NCI-H146 treated with DMSO at 0.1 percent for 48 hours (cell line): ENCODE measurements at regions not wholly inside any gene's neighbourhood (a gene's known extent, or its start where the extent isn't known, plus 50 kb on each side); places are given as distances from the start of the nearest gene placed in this dataset.
"Not testable (repeated sequence)": the region's sequence is repeated elsewhere in the genome, so short reads cannot be mapped to it uniquely, and the experiment has no call there.

Source experiments
- DNase-seq: peaks from one replicate; lab custom pipeline; 2025; ENCODE audit not compliant: unreplicated experiment; lab: John Stamatoyannopoulos, UW

DNA sequence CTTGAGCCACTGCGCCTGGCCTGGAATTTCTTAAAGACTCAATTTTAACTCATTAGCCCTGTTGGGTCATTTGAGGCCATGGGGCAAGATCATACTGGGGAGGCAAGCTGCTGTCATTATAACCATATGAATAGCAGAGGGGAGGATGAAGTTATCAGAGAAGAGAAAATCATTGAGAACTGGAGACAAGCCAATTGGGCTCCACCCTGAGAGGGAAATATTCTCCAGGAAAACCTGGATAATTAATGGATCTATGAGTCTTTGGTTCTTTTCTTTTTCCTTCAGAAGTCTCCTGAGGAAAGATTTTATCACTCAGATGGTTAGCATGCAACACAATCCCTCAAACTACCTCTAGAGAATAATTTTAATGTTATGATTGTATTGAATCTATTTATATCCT is 569.6 kb upstream of the TUSC1 start:
- no peak for DNase-seq

DNA sequence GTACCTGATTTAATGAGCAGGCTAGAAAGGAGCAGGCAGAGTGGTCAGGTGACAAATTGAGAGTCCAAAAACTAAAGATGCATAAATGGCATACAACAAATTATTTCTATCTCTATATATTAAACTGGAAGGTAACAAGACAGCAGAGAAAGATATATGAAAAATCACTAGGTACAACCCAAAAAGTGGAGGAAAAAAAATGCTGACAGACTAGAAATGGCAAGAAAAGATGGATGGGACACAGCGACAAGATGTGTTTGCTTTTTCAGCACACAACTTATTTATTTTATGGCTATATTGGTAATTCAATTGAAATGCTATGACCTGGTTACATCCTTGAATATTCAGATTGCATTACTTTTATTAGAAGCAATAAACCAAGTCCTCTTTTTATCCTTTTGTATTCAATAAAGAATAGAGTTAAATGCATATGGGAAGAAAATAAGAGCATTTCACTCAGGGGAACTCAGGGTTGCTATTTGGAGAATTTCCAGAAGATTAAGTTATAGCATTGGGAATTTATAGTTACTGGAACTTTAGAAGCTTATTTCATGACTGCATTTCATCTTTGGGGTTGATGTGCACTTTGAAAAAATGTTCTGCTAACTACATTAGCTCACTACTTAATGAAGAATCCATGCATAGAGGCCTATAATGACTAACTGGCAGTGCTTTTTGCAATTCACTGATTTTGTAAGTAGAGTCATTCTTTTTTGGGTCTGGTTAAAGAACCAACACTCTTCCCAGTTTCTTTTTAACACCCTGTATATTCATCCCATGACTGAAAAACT is 566.6 kb upstream of the TUSC1 start:
- no peak for DNase-seq

DNA sequence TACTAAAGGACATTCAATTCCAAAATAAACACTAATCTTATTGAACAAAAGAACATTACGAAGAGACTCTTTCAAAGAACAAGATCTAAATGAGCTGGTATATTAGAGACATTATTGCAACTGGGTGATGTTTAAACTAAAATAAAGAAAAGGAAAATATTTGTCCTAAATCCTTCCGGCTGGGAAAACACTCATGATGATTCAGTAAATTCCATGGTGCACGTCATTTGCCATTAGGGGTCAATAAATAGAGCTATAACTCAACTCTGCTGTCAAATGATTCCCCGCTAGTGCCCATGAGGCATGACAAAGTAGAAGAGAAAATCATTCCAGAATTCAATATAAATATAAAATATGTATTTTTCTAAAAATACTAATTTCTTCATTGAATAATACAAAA is 565.5 kb upstream of the TUSC1 start:
- no peak for DNase-seq

DNA sequence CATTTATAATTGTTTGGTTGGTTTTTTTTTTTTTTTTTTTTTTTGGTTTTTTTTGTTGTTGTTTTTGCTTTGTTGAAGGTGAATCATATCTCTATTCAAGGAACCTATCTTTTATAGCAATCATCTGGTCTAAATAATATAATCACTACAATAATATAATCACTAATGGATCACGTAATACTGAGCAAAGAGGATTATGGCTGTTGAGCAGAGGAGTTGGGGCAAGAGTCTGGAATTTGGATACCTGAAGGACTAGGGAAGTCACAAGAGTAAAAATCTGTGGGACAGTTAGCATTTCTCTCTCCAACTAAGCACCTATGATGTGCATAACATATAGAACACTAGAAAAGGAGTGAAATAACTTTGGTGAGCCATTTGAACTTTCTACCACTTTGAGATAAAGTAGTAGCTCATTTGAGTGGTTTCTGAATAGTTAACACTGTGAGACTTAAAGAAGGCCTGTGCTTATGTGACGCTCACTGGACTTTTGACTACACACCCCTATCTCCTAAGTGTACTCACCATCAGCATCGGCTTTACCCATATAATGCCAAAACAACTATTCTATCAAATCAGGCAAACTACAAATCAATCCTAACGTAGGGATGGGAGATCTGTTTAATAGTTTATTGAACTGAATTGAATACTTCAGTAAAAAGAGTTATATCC is 564.9 kb upstream of the TUSC1 start:
- DNase-seq = no peak

DNA sequence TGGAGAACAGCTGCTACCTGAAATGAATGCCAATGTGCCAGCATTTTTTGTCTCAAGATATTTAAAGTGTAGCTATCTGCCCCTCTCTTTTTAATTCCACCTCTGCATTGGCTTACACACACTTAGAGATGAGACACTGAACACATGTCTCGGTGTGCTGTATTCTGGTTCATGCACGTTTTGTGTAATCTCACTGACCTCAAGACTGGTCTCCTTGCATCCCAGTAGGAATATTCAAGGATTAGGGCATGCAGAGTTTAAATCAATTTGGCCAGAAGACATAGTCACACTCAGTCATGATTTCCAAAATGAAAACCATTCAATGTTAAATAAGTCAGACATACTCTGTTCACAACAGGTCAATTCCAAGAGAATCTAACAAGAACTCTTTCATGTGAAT is 561.8 kb upstream of the TUSC1 start:
- no peak for DNase-seq

DNA sequence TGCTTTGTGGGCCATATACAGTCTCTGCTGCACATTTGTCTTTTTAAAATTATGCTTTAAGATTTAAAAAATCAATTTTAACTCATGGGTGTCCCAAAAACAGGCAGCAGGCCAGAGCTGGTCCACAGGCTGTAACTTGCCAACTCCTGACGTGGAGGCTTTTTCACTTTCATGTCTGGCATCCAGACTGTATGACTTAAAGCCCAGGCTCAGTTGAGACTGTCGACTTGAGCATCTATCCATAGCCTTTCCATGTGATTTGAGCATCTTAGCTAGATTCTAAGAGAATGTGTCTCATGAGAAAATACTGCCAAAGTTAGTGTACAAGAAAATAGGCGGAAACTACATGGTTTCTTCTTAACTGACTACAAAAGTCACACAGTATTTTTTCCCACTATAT is 559.0 kb upstream of the TUSC1 start:
- no peak for DNase-seq

DNA sequence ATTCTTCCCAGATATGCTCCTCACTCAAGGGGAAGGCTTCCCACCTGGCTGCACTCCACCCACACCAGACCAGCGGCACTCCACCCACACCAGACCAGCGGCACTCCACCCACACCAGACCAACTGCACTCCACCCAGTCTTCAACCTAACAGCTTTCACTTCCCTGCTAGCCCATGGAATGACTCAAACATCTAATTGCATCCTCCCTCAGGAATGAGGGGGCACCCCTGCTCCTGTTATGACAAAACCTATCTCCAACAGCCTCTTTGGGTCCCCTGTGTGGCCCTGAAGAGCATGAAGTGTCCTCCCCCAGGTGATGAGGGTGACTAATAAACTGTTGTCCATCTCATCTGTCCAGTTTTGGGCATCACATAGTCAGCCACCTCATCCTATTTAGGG is 556.6 kb upstream of the TUSC1 start:
- DNase-seq = no peak

DNA sequence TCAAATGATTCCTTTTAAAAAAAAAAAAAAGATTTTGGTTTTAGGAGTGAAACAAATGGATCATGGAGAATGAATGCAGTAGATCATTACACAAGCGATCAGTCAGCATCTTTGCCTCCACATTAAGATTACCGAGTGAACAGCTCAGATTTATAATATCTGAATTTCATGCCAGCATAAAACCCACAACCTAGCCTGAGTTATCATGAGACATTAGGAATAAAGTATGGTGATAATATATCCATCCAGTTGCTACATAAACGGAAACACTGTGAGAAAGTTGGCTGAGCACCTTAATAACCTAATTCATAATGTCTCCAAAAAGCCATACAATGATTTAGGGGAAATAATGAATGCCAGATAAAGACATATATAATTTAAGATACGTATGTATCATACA is 553.1 kb upstream of the TUSC1 start:
- no peak for DNase-seq

DNA sequence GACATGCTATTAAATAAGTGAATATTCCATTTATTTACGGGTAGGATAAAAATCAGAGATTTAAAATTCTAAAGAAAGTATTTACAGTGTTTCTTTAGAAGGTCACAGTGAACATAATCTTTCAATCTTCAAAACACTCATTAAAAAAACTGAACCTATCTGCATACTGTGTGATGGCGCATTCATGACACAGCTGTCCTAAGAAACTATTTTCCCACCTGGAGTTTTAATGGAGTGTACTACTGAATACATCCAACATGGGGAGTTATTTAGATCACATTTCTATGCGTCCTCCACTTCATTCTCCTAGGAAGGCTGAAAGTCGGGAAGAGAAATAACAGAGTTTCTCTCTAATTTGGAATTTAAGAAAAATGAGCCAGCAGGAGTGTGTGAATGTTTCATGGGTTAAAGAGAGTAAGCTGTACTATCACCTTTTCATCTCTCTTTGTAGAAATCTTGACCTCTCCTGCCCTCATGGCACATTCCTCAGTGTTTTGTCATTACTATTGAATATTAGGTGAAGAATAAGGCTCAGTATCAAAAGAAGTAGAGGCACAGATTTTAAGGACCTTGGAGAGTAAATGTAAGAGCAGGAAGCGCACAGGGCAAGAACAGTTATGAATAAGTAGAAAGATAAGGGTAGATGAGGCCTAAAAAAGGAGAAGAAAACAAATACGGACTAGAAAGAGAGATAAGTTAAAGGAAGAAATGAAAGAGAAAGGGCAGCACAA is 551.2 kb upstream of the TUSC1 start:
- no peak for DNase-seq

DNA sequence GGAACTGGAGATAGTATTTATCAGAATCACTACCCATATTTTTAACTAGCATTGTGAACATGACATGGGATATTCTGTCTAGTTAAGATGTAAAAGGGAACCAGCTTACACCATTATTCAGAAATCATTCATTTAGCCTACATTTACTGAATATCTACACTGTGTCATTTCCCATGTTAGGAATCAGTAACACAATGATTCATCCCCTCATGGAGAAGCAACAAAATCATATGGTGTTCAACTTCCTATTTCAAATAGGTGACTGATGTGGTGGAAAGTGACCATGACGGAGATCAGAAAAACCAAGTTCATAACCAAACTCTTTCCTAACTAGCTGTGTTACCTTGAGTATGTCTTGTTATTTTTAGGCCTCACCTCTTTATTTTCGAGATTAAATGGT is 550.0 kb upstream of the TUSC1 start:
- DNase-seq = no peak

DNA sequence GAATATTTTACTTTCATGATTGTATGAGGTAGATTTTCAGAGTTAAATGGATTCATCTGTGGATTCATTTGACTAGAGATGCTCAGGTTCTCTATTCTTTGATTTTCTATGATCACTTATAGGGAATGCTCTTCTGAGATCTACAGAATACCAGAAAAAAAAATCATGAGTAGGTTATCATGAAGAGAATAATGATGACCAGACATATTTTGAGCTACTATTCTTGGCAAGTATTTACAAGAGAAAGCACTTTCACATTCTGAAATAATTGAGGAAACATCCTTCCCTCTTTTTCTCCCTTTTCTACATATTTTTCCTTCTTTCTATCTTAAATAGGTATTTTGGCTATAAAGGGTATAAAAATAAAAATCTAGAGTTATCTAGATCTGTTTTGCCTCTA is 543.0 kb upstream of the TUSC1 start:
- DNase-seq = no peak

DNA sequence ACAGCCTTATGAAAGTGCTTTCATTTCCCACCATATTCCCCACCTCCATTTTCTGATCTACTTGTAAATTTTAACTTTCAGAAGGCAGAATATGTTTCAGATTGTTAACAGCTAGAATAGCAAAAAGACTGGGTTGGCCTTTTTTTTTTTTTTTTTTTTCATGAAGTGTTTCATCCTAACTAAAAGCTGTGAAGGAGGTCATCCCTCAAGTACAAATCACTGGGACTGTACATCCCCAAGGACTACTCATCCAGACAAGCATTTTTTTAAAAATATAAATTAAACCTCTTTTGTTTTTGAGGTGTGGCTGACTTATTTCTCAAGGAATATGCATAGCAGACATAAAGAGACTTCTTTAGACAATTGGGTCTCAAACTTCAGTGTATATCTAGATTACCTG is 542.1 kb upstream of the TUSC1 start:
- DNase-seq = no peak

DNA sequence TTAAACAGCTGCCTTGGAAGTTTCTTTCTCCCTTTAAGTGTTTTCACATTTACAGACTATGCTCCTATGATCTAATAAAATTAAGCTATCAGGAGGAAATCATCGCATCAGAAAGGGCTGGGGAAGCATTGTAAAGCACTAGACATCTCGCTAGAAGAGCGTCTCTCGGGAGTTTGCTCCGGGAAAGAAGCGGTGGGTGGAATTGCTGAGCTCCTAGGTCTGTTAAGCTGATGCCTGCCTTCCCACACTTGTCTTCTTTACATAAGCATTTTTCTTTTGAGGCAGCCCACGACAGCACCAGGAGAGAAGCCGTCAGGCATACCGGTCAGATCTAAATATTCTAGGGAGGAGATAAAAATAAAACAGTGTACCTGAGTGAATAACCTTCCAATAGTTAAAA is 541.7 kb upstream of the TUSC1 start:
- no peak for DNase-seq

DNA sequence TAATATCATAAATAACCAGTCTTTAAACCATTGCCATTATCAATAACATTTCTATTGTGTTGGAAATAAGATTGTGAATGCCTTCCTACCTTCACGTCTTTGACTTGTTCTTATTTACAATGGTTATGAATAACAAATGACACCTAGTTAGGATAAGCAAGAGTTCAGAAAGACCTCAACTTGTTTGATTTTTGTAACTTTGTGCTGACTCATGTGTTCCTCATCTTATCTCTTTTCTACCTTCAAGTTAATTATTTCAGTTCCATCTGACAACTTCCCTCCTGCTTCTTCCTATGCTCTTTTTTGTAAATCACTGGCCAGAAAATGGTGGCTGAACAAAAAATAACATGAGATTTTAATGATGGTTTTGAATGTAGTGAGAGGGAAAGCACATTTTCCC is 538.5 kb upstream of the TUSC1 start:
- DNase-seq = no peak

DNA sequence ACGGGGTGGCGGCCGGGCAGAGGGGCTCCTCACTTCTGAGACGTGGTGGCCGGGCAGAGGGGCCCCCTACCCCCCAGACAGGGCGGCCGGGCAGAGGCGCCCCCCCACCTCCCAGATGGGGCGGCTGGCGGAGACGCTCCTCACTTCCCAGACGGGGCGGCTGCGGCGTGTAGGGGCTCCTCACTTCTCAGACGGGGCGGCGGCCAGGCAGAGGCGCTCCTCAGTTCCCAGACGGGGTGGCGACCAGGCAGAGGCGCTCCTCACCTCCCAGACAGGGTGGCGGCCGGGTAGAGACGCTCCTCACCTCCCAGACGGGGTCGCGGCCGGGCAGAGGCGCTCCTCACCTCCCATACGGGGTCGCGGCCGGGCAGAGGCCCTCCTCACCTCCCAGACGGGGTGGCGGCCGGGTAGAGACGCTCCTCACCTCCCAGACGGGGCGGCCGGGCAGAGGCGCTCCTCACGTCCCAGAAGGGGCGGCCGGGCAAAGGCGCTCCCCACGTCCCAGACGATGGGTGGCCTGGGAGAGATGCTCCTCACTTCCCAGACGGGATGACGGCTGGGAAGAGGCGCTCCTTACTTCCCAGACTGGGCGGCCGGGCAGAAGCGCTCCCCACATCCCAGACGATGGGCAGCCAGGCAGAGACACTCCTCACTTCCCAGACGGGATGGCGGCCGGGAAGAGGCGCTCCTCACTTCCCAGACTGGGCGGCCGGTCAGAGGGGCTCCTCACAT is 536.6 kb upstream of the TUSC1 start:
- not testable (repeated sequence) for DNase-seq

DNA sequence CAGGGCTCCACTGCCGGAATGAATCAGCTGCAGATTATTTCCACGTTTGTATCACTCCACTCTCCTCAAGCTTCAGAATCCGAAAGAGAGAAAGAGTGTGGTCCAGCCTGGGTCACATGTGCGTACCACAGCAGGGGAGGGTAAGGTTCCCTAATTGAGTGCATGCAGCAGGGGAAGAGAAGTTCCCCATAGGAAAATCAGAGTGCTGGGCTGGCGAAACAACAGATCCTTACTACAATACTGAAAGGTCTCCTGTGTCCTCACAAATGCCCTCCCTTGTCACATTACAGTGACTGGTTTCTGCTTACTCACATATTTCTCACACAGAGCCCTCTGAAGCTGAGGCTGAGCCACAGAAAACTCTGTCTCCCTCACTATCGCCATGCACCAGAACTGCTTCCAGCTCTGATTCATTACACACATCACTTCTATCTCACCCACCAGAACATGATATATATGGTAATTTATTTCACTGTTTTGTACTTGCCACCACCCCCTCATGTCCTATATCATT is 532.2 kb upstream of the TUSC1 start:
- no peak for DNase-seq

DNA sequence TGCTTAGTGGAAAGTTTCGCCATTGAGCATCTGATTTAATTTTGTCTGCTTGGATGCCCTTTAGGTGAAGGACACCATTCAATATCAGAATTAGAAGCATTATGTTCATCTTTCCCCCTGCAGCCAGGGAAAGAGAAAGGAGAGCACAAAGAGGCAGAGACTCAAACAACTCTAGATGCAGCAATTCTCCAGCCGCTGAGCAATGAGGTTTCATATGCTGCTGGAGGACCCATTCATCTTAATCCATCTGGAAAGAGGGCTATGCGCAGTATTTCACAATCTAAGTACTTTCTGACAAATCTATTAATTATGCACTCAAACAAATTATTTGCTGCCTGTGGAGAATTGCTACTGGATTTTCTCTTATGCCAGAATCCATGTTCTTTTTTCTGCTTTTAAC is 527.0 kb upstream of the TUSC1 start:
- DNase-seq = no peak

DNA sequence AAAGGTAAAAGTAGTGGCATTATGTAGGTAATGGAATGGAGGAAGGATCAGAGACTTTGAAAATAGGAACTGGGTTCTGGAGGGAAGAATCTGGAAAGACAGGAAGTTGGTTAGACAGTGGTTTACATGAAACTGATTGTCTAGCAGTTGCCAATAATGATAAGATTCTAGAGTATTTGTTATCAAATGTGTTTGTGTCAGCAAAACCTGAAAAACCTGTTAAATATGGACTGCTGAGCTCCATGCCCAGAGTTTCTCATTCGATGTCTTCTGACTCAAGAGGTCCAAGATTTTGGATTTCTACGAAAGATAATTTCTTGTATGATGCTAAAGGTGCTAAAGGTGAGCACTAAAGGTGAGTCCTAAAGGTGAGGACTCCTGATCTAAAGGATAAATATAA is 515.0 kb upstream of the TUSC1 start:
- no peak for DNase-seq

DNA sequence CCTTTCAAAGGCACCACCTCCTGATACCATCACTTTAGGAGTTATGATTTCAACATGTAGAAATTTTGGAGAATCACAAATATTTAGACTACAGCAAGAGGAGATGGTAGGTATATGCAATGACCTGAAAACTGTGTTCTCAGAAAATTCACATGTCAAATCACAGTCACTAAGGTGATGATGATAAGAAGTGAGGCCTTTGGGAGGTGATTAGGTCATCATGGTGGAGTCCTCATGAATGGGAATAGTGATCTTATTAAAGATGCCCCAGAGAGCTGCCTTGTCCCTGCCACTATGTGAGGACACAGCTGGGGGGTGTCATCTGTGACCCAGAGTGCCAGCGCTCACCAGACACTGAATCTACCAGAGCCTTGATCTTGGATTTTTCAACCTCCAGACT is 513.5 kb upstream of the TUSC1 start:
- DNase-seq = no peak

DNA sequence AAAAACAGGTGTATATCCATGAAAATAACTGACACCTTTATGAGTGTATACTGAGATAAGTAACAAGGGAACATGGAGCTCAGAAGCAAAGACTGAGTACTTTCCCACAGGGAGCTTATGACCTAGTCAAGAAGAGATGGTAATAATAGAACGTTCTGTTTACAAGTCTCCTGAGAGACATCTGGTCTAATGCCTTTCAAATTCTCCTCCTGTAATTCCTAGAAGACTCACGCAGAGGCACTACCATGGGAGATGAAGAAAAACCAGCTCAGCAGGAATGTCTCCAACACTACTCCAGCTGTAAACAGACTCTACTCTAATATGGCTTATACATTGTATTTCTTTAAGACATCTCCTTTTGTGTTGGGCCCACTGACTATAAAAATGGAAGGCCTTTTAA is 503.6 kb upstream of the TUSC1 start:
- no peak for DNase-seq

DNA sequence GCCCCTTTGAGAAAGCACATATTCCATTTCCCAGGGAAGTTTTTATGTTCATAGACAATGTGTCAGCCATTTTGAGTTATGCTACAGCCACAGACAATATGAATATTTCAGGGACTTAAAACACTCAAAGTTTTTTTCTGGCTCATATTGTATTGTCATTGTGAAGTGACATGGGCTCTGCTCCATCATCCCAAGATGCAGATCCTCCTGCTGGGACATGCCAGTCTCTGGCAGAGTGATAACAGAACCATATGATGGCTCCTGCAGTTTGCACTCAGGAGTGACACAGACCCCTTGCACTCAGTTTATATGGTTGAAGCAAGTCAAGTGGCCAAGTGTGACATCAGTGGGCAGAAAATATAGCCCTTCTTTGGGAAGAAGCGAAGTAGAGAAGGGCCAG is 498.4 kb upstream of the TUSC1 start:
- no peak for DNase-seq
